ENCODE measurements at regions not wholly inside any gene's neighbourhood (a gene's known extent, or its start where the extent isn't known, plus 50 kb on each side); places are given as distances from the start of the nearest gene placed in this dataset.

DNA sequence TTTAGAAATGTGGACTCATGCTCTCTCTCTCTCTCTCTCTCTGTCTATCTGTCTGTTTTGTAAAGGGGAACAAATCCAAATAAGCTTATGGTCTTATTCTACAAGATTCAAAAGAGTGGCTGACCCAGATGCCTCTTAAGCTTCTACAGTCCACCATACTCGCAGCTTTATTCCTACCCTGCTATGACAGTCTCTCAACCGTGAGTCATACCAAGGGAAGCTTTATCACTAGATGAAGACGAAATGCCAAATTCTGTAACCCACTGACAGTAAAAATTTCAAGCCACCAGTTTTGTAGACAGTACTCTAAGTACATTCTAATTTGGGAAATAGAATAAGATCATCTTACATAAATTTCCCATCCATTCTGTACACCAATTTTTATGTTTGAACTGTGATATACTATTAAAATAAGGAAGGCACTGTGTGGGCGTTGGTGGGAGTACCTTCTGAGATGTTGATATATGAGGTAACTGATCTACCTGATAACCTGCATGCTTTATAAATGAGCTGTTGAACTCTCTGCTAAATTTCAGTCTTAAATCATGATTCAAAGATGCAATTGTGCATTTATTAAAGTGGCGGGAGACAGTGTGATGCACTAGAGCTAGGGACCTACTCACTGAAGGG, 153.2 kb downstream of the KLF6 start:
- DNase-seq (ENCODE audit: low read depth in 1 of 2, low spot score in 1 of 2), result no peak

DNA sequence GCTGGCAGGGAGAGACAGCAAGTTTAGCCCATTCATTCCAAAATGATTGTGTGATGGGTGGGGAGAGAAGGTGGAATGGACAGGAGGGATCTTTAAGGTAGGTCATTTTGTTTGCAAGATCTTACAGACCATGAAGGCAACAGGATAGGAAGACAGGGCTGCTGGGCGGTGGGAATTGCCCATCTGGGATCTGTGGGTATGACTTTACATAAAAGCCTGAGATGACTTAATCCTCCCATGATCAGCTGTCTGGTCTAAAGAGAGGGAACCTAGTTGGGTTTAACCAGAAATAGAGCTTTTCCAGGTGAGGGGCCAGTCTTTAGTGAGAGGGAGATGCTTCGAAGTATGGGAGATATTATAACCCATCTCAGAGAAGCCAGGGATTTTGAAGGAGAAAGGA, 153.7 kb downstream of the KLF6 start:
- DNase-seq (ENCODE audit: low read depth in 1 of 2, low spot score in 1 of 2), result no peak

DNA sequence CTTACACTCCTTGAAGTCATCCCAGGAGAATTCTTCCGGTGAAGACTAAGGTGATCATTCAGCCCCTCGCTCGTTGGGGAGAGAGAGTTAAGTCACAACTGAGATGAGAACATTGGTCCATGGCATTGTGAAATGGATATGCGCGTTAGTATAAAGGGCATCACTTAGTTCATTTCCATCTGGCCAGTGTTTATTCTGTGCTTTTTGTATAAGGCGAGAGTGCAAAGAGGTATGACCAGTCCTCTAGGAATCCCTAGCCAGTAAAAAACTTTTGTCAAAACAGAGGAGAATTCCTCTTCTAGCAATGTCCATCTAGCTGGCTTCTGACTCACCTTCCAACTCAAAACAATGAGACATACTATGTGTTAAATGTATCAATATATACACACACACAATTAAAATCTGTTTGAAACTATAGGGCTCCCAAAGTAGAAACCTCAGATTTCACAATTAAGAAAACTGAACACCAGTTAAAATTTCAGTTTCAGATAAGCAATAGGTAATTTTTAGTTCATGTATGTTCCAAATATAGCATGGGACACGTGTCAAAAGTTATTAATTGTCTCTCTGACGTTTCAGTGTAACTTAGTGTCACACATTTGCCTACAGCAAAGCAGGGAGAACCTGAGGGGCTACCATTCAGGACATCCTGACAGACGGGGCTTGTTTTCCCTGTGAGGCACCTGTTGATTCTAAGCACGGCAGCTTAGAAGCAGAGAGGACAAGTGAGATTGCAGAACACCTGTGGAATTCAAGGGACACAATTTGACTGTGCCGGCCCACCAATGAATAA, 158.9 kb downstream of the KLF6 start:
- no peak for DNase-seq (ENCODE audit: low read depth in 1 of 2, low spot score in 1 of 2)

DNA sequence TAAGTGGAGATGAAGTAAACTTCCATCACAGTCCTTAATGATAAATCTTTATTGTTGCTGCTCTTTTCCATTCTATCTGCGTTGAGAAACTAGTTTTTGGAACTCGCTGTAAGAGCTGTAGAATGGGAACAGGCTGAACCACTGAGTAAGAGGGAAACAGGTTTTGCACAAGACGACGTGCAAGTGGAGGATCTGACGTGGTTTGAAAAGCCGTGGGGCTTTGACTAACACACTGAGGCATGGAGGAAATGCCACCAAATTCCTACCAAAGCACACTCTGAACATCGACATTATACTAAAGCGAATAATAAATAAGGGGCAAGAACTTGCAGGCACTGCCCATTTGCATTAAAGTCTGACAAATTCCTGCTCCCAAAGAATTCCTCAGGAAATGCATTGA, 160.6 kb downstream of the KLF6 start:
- no peak for DNase-seq (ENCODE audit: low read depth in 1 of 2, low spot score in 1 of 2)

DNA sequence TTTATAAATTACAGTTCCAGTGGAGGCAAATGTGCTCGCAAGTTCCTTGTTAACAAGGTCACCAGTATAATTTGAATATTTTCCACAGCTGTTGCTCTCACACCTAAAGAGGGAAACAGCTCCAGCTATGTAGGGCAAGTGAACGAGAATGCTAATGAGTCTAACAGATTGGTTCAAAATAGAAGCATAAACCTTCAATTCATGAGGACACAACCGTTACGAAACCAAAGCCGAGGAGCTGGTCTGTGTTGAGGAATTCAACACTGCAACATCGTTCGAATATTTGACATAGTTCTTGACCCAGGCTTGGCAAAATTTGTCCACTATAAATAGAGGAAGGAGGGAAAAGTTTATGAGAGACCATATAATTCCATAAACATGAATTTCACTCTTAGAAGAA, 161.3 kb downstream of the KLF6 start:
- no peak for DNase-seq (ENCODE audit: low read depth in 1 of 2, low spot score in 1 of 2)

DNA sequence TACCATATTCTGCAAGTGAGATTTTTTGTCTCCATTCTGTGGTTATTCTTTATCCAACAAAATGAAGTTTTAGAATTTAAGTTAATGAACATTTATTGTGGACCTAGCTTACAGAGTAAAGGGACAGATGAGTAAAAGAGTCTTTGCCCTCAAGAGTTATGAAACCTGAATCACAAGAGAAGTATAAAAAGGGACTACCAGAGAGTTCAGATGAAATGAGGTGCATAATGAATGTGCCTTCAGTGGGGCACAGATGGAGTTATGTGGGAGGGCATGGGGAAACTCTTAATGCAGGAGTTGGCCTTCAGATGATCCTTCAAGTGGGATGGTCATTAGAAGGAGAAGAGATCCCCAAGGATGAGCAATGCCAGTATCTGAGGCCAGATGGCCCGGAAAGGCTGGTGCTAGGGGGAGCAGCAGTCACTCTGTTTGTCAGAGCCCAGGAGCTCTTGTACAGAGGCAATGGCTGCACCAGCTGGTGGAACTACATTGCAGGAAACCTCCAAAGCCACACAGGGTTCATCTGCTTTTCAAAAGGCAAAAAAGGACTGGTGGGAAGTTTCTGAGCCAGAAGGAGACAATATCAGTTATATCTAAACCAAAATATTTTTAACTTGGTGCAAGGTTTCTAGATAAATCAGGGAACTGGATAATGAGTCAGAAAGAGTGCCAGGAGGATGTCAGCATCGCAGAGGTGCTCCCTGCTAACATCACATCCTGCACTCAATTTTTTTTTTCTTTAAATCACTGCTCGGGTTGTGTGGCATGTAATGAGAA, 162.0 kb downstream of the KLF6 start:
- no peak for DNase-seq (ENCODE audit: low read depth in 1 of 2, low spot score in 1 of 2)

DNA sequence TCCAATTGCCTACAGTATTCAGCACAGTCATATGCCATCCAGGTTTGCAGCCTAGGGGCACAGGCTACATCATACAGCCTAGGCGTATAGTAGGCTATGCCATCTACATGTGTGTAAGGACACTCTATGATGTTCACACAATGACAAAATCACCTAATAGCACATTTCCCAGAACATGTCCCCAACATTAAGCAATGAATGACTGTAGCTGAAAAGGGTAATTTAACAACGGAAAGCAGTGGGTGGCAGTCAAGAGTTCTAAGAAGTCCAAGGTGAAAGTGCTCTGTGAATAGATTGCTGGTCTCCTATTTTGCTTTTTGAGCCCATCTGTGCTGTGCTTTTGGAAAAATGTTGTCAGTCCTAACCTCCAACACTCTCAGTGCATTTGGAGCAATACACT, 162.6 kb downstream of the KLF6 start:
- DNase-seq (ENCODE audit: low read depth in 1 of 2, low spot score in 1 of 2), result no peak

DNA sequence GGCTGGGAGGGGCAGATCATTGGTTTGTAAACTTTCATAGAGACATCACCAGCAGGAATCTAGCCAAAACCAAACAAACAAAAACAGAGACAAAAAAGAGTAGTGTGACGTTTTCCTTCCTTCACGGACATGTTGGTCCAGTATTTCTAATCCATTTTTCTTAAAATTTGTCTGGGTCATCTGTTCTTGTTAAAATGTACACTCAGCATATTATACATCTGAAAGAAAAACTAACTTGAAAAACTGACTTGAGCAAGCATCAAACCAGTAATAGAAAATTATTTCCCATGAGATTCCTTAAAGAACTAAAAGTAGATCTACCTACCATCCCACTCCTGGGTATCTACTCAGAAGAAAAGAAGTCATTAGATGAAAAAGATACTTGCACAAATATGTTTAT, 164.2 kb downstream of the KLF6 start:
- DNase-seq (ENCODE audit: low read depth in 1 of 2, low spot score in 1 of 2), result no peak

DNA sequence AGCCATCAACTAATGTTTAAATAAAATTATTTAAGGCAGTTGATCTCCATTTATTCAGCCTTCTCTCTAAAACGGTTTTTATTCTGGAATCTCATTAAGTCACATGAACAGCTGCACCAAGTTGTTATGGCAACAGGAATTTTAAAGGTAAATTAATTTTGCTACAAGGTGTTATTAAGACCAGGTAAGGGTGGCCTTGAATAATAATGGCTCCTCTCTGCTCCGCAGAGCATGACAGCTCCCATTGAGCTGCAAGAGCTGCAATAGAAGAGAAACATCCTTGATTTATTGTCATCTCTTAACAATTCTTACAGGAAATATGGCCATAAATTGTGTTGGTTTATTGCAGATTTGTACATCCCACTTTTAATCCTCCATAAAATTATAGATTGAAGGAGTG, 165.8 kb downstream of the KLF6 start:
- DNase-seq (ENCODE audit: low read depth in 1 of 2, low spot score in 1 of 2), result no peak

DNA sequence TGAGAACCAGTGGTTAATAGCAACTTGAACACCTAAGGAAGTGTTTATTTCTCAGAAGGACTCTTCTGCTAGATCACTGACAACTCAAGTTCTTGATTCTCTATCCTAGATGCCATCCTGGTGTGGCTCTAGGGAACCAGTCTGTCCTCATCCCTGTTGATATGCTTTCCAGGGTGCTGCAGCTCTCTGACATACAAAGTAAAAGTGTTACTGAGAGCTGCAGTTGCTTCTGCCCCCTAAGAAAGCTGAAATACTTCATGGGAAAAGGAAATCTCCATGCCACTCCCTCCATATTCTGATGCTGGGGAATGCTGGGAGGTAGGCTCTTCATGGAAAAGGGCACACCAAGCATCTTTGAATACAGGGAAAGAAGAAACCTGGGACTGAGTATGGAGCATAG, 168.1 kb downstream of the KLF6 start:
- DNase-seq (ENCODE audit: low read depth in 1 of 2, low spot score in 1 of 2), result no peak

DNA sequence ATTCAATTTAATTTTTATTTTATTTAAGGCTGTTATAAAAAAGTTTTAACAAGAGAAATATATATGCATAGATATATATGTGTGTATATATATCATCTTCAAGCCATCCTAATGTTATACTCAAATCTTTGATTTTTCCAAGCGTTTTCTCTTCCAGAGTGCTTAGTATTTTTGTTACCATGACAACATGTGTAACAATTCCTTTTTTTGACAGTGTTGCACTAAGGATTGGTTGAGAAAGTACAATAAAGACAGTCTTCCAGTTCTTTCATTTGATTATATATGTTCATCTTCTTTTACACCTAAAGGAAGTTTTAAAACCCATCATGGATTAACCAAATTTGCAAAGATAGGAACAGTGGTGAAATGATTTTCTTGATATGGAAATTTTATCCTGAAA, 171.7 kb downstream of the KLF6 start:
- DNase-seq (ENCODE audit: low read depth in 1 of 2, low spot score in 1 of 2), result no peak

DNA sequence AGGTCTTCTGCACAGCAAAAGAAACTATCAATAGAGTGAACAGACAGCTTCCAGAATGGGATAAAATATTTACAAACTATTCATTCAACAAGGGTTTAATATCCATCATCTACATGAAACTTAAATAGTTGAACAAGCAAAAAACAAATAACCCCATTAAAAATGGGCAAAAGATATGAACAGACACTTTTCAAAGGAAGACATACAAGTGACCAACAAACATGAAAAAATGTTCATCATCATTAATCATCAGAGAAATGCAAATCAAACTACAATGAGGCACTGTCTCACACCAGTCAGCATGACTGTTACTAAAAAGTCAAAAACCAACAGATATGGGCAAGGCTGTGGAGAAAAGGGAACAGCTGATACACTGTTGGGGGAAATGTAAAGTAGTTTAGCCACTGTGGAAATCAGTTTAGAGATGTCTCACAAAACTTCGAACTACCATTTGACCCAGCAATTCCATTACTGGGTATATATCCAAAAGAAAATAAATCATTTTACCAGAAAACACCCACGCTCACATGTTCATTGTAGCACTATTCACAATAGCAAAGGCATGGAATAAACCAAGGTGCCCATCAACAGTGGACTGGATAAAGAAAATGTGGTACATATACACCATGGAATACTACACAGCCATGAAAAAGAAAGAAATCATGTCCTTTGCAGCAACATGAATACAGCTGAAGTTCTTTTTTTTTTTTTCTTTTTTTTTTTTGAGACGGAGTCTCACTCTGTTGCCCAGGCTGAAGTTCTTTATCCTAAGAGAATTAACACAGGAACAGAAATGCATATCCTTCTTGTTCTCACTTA, 172.6 kb downstream of the KLF6 start:
- DNase-seq (ENCODE audit: low read depth in 1 of 2, low spot score in 1 of 2), result no peak

DNA sequence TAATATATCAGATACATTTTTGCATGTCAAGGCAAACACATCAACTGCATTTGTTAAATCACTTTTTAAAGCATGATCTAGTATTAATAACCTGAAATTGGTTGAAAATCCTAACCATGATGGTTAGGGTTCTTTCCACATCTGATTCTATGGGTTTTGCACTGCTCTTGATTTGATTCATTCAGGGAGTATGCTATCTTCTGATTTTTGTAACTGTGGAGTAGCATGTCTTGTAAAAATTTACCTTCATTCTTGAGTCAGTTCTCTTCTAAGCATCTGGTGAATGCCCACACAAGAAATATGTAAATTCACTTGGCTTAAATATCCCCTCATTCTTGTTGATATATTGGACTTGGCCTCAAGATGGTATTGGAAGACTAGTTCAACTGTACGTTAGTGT, 178.7 kb downstream of the KLF6 start:
- no peak for DNase-seq (ENCODE audit: low read depth in 1 of 2, low spot score in 1 of 2)

DNA sequence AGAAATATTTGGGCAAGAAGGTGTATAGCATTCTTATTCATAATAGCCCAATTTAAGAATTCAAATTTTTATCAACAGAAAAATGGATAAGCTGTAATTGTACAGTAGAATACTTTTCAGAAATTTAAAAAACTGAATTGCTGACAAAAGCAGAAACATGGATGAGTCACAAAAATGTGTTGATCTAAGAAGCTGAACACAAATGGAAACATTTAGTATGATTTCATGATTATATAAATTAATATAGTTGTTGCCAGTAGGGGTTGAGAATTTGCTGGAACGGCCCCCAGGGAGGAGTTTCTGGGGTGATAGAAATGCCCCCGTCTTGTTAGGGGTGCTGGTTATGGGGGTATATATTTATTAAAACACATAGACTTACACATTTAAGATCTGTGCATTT, 179.1 kb downstream of the KLF6 start:
- no peak for DNase-seq (ENCODE audit: low read depth in 1 of 2, low spot score in 1 of 2)

DNA sequence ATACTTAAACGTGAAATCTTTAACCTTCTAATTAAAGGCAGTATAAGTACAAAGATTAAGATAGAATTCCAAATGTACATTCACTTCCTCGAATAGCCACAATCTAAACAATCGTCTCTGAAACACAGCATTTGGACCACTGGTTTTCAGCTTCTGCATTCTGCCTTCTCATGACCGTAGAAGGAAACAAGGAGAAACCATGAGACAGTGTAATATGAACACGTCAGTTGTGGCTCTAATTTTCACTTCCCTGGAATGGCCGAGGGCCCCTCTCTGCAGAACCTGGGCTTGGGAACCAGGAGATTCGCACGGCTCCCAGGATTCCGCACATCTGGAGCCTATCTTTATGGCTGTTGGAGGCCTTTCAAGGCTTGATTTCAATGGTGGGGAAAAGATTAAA, 189.3 kb downstream of the KLF6 start:
- no peak for DNase-seq (ENCODE audit: low read depth in 1 of 2, low spot score in 1 of 2)

DNA sequence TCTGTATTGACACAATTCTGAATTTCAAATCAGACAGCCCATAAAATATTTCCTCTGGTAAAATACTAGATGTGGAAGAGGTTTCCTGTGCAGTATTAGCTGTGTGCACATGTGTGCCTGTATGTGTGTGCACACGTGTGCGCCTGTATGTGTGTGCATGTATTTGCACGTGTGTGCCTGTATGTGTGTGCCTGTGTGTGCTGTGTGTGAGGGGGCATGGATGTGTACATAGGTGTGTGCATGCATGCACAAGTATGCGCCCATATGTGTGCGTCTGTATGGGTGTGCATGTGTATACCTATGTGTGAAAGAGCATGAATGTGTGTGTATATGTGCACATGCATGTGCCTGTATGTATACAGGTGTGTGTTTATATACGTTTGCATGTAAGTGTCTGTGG, 191.4 kb downstream of the KLF6 start:
- no peak for DNase-seq (ENCODE audit: low read depth in 1 of 2, low spot score in 1 of 2)

DNA sequence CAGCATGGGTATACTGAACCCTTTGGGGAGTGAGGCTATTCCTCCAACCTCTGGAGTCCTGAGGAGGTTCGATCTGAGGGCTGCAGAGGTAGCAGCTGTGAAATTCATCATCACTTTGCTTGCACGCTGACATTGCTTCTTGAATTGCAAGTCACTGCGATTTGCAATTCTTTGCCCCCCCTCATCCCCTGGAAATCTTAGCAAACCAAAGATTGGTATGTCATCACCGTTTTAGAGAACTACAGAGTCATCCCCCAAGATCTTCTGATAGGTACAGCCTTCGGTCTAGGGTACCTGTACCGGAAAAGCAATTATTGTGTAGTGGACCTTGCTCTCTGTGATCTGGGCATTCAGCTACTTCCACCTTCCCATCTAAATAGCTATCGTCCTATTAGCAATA, 192.6 kb downstream of the KLF6 start:
- DNase-seq (ENCODE audit: low read depth in 1 of 2, low spot score in 1 of 2), result no peak

DNA sequence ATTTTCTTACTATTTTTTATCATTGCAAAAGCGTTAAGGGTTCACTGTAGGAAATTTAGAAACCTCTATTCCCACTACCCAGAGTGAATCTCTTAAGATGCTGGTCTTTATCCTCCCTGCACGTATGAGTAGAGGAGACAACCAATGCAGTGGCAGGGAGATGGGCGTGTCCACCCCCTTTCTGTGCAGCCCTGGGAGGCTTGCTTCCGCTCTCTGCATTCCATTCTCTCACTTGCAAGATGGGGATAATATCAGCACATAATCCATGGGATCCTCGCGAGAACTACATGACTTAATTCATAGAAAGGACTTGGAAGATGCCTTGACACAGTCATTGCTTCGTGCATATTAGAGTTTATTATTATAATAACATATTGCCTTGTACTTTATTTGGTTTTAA, 196.2 kb downstream of the KLF6 start:
- no peak for DNase-seq (ENCODE audit: low read depth in 1 of 2, low spot score in 1 of 2)

DNA sequence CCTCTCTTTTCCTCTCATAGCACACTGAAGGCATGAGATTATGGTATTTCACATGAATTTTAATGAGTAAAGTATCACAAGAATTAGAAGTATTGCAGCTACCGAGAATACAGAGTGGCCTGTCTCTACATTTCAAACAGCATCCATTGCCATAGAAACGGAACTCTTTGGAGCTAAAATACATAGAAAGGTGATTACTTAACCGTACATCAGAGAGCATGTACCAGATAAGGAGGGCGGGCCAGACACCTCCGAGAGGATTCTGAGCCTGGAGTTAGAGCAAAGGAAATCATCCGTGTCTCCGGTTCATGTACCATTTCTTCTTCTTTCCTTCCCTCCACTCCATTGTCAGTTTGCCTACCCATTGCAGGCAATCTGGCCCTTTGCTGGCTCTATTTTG, 196.7 kb downstream of the KLF6 start:
- DNase-seq (ENCODE audit: low read depth in 1 of 2, low spot score in 1 of 2), result no peak

DNA sequence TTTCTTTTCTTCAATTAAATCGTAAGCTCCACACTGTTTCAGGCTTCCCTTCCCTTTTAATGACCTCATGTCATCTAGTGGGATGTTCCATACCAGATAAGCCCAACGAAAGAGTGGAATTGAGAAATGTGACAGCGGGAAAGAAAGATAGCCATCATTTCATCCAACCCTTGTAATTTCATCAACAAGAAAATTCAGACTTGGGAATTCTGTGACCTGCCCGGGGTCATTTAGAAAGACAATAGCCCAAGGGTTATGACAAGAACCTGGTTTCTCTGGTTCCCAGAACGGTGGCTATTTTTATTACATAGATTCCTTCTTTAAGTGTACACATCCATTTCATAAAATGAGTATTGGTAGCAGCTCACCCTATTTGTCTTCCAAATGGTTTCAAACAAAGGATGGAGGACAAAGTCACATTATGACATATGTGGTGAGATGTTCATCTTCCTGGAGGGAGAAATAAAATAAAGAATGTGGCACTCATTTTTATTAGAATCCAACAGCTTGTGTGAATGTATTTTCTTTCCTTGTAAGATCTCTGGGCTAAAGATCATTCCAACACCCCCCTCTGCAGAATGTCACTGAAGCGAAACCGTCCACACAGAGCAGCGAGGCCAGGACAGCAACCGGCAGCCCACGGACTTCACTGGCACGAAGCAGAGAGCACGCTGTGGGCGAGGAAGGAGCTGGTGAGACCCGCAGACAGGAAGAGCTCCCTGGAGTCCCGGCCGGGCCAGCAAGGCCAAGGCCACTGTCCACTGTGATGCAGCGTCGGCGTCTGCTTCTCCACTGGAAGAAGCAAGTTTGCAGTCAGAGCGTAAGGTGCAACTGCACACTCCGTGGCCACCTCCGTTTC, 199.9 kb downstream of the KLF6 start:
- no peak for DNase-seq (ENCODE audit: low read depth in 1 of 2, low spot score in 1 of 2)

DNA sequence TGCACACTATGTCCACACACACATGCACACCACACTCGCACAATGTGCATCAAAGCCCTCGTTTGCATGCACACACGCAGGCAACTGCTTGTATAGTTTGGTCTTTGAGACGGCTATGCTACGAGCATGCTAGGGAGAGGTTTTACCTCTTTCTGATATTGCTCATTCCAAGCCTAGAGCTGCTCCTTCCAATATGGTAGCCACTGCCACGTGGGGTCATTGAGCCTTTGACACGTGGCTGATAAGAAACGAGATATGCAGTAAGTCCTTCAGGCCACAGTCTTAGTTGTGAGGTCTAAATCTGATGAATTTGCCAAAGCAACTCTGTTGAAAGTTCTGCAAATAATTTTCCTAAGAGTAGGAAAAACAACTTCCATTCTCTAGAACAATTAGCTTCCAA, 204.4 kb downstream of the KLF6 start:
- no peak for DNase-seq (ENCODE audit: low read depth in 1 of 2, low spot score in 1 of 2)

All from stimulated activated CD4-positive, alpha-beta T cell treated with anti-CD3 and anti-CD28 coated beads, Interleukin-15, amount 100 ng/mL, for 1 hour (primary cell).